Stimulated activated CD4-positive, alpha-beta T cell treated with anti-CD3 and anti-CD28 coated beads, Interleukin-2, amount 100 ng/mL, for 4 hours (primary cell): ENCODE measurements at regions not wholly inside any gene's neighbourhood (a gene's known extent, or its start where the extent isn't known, plus 50 kb on each side); places are given as distances from the start of the nearest gene placed in this dataset.
"Not testable (repeated sequence)": the region's sequence is repeated elsewhere in the genome, so short reads cannot be mapped to it uniquely, and the experiment has no call there.

Experiments
- DNase-seq: peaks from one replicate; pipeline ENCODE4 v3.0.0-alpha.2; 2020; ENCODE audit warnings: low read depth

GRCh38 chr22:22193923-22194322, 50.7 kb upstream of the VPREB1 start:
- DNase-seq: no peak

GRCh38 chr22:22193462-22193861, 51.1 kb upstream of the VPREB1 start:
- DNase-seq: not testable (repeated sequence)

GRCh38 chr22:22193006-22193405, 51.6 kb upstream of the VPREB1 start:
- not testable (repeated sequence) for DNase-seq

DNA sequence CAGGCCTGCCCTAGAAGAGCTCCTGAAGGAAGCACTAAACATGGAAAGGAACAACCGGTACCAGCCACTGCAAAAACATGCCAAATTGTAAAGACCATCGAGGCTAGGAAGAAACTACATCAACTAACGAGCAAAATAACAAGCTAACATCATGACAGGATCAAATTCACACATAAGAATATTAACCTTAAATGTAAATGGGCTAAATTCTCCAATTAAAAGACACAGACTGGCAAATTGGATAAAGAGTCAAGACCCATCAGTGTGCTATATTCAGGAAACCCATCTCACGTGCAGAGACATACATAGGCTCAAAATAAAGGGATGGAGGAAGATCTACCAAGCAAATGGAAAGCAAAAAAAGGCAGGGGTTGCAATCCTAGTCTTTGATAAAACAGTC, 54.8 kb upstream of the VPREB1 start:
- not testable (repeated sequence) for DNase-seq

DNA sequence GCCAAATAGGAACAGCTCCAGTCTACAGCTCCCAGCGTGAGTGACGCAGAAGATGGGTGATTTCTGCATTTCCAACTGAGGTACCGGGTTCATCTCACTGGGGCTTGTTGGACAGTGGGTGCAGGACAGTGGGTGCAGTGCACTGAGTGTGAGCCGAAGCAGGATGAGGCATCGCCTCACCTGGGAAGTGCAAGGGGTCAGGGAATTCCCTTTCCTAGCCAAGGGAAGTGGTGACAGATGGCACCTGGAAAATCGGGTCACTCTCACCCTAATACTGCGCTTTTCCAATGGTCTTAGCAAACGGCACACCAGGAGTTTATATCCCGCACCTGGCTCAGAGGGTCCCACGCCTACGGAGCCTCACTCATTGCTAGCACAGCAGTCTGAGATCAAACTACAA, 56.7 kb upstream of the VPREB1 start:
- DNase-seq: not testable (repeated sequence)

DNA sequence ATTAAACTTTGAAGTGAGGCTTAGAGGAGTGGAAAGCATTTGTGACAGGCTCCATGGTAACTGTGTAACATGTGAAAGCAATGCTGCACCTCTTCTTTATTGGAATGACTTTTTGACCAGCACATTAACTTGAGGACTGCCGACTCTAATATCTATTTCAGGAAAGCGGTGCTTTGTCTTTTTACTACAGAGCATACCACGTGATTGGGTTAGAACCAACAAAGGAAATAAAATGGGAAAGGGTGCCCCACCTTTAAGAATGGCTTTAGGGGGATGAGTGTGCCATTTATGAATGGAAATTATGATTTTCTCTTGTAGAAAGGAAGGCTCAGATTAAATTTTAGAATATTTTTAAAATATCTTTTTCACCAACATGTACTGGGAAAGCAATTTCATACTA, 57.3 kb upstream of the VPREB1 start:
- DNase-seq: no peak

- DNase-seq: no peak
Measured at GRCh38 chr22:22185844-22186499, 58.6 kb upstream of the VPREB1 start.

DNA sequence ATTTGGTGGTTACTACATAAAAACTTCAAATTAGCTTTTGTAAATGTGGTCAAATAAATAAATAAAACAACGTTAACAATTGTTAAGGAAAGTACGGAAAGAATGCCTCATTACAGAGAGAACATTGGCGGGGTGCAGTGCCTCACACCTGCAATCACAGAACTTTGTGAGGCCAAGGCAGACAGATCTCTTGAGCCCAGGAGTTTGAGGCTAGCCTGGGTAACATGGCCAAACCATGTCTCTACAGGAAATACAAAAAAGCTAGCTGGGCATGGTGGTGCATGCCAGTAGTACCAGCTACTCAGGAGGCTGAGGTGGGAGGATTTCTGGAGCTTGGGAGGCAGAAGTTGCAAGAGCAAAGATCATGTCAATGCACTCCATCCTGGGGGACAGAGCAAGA, 59.4 kb upstream of the VPREB1 start:
- DNase-seq: no peak

GRCh38 chr22:22184277-22184807, 60.2 kb upstream of the VPREB1 start:
- DNase-seq: no peak

DNA sequence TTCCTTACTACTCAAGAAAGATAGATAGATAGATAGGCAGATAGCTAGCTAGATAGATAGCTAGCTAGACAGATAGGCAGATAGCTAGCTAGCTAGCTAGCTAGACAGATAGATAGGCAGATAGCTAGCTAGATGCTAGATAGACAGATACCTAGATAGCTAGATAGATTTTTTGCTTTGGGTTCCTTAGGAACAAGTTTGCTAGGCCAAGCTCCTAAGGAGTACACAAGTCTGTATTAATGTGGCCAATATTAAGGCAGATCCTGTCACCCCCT, 61.7 kb upstream of the VPREB1 start:
- DNase-seq: no peak

DNA sequence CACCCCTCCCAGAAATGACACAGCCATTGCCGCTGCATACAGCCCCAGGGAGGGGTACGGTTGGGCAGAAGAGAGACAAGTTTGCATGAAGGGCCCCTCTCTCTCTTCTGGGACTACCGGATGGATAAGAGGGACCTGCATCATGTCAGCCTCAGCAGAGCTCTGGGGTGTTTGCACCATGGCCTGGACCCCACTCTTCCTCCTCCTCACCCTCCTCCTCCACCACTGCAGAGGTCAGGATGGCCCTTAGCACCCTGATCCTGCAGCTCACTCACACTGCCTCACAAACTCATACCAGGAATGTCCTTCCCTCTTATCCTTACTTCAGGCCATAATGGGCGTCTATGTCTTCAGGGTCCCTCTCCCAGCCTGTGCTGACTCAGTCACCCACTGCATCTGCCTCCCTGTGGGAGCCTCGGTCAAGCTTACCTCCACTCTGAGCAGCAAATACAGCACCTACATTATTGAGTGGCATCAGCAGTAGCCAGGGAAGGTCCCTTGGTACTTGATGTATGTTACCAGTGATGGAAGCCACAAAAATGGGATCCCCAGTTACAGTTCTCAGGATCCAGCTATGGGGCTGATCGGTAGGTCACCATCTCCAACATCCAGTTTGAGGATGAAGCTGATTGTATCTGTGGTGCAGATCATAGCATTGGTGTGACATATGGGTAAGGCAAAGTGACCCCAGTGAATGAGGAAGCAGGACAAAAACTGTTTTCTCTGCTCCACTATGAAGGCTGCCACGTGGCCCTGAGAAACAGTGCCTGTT, 62.2 kb upstream of the VPREB1 start:
- no peak for DNase-seq

- no peak for DNase-seq
Measured at GRCh38 chr22:22181341-22181850, 63.2 kb upstream of the VPREB1 start.

- no peak for DNase-seq
Measured at GRCh38 chr22:22180738-22181285, 63.8 kb upstream of the VPREB1 start.

DNA sequence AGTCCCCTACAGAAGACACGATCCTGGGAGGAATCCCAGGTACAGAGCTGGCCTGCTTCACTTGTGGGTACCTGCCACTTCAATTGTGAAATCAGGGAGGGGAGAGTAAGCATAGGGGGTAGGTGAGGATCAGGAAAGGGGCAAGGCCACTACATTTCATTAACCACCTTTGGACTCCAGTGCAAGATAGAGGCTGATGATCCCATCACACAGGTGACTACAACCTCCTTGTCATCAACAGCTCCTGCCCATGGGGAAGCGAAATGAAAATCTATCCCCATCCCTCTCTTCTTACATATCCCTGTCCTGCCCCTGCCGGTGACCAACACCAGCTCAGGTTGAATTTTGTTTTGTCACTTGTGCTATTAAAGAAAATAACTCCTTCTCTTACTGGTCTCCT, 64.7 kb upstream of the VPREB1 start:
- DNase-seq: no peak

GRCh38 chr22:22178992-22179391, 65.6 kb upstream of the VPREB1 start:
- DNase-seq: no peak

DNA sequence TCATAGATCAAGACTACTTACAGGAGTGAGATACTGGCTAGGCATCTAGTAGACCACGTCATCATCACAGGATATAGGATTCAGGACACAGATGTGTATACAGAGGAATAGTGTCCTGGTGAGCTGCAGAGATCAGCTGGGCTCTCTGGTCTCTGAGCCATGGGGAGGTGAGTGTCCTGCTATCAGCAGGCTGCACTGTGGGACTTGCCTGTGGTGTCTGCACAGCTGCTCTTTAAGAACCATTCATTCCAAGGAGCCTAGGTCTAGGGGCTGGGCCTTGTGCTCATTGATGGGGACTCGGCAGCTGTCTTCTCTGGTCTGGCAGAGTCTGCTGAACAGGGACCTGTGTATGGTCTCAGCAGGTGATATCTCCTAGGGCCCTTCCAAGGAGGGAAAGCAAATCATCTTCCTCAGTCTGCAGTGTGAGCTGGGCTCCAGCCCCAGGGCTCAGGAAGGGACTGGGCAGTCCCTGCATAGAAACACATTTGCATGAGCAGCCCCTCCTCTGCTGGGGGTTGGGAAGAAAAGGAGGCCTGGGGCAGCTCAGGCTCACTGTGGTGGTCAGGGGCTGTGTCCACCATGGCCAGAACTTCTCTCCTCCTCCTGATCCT, 66.1 kb upstream of the VPREB1 start:
- no peak for DNase-seq

DNA sequence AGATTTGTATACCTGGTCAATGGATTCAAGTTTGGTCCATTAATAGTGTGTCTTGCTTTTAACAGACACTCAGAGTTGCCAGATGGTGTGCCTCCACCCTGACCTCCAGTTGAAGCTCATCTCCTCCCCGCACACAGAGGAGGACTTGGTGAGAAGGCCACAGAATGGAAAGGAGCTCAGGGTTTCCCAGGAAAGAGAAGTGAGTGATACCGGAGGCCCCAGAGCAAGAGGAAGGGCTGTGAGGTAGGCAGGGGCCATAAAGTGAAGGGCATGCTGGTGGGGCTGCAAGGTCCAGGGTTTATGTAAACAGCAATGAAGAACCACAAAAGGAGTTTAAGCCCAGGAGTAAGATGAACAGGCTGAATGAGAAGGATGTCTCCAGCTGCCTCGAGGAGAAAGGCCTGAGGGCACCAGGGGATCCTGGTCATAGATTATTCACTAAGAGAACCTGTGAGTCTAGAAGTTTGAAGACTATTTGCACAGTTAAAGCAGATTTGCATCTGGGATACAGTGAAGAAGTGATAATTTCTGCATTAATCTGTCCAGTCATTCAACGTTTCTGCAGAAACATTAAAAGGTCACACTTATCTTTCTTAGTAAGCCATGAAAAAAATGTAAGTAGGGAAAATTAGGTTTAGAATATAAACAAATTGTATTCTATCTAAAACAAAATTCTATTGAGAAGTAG, 67.5 kb upstream of the VPREB1 start:
- DNase-seq: no peak

DNA sequence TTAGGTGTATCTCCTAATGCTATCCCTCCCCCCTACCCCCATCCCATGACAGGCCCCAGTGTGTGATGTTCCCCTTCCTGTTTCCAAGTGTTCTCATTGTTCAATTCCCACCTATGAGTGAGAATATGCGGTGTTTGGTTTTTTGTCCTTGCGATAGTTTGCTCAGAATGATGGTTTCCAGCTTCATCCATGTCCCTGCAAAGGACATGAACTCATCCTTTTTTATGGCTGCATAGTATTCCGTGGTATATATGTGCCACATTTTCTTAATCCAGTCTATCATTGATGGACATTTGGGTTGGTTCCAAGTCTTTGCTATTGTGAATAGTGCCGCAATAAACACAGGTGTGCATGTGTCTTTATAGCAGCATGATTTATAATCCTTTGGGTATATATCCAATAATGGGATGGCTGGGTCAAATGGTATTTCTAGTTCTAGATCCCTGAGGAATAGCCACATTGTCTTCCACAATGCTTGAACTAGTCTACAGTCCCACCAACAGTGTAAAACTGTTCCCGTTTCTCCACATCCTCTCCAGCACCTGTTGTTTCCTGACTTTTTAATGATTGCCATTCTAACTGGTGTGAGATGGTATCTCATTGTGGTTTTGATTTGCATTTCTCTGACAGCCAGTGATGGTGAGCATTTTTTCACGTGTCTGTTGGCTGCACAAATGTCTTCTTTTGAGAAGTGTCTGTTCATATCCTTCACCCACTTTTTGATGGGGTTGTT, 71.5 kb upstream of the VPREB1 start:
- not testable (repeated sequence) for DNase-seq

DNA sequence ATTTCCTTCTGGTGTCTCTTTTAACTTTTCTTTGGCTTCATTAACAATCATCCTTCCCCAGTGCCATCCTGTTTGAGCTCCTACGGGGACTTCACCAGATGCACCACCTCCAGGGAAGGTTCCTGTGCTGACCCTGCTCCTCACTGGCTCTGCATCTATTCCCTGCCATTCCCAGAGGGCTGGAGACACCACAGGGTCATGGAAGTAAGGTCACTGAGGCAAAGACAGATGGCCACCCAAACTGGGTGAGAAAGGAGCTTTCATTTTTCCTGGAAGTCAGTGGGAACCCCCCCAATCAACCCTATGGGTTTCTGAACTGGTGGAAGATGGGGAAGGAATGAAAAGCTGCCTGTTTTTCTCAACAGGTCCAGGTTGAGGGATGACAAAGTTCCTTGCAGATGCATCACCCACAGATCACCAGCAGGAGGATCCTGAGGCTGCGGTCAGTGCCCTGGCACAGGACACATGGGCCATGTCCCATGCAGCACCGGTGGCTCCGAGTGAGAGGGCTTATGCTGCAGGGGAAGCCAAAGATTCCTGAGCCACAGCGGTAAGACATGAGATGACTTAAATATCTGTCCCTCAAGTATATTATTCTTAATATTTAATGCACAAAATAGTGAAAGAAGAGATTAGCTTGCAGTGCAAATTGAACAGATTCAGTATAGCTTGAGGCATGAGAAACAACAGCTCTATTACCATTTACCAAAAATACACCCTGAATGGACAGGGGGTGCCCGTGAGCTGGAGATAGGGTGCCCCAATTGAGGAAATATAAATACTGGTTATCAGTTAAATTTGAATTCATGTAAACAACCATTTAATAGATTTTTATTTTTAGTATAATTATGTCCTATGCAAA, 73.0 kb upstream of the VPREB1 start:
- DNase-seq: no peak

DNA sequence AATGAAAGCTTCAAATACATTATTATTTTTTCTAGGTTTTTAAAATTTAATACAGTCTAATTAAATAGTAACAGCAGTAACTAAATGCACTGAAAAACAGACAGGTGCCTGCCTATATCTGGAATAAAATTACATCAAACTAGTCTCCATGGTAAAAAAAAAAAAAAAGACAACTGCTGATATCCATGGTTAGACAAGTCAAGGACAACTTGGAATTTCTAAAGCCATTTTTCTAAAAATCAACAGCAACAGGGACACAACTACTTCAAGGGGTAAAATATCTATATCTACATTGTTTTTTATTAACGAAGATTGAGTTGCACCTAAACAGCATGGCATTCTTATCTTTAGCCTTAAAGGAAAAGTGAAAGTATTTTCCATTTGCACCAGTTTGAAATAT, 74.7 kb upstream of the VPREB1 start:
- no peak for DNase-seq
